ENCODE measurements at regions not wholly inside any gene's neighbourhood (a gene's known extent, or its start where the extent isn't known, plus 50 kb on each side); places are given as distances from the start of the nearest gene placed in this dataset.

DNA sequence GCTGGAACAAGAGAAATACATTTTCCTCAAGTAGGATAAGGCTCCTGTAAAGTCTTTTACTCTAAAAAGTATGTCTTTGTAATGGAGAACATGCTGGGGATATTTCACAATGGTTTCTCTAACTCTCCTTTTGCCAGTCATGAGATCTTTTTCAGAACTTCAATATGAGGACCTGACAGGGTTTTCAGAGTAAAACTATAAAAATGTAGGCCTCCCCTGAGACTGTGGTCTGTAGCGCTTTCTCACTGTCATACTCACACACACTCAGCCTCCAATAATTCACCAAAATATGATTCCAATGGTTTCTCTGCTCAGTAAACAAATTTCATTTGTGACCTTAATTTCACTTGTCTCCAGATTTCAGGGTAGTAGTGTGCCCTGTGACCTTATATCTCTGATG is 440.1 kb upstream of the PTBP2 start:
- Histone ChIP-seq H3K4me3 (no peak overlapping the region), H3K36me3 (no peaks in the 10 kb centered on the region), H3K9me3 (peaks cover 0 to 21% (median 0%) of the 10 kb centered on the region in 3 donors), H3K4me1 (no peaks in the 10 kb centered on the region), H3K27ac (no peak overlapping the region), H3K27me3 (no peaks in the 10 kb centered on the region)
- TF ChIP-seq POLR2A (IDR thresholded peaks at IDR 0.05) (no peak), EP300 (IDR thresholded peaks at IDR 0.05) (no peak), POLR2AphosphoS5 (IDR thresholded peaks at IDR 0.05) (no peak)
- TF ChIP-seq, protein P1, sequence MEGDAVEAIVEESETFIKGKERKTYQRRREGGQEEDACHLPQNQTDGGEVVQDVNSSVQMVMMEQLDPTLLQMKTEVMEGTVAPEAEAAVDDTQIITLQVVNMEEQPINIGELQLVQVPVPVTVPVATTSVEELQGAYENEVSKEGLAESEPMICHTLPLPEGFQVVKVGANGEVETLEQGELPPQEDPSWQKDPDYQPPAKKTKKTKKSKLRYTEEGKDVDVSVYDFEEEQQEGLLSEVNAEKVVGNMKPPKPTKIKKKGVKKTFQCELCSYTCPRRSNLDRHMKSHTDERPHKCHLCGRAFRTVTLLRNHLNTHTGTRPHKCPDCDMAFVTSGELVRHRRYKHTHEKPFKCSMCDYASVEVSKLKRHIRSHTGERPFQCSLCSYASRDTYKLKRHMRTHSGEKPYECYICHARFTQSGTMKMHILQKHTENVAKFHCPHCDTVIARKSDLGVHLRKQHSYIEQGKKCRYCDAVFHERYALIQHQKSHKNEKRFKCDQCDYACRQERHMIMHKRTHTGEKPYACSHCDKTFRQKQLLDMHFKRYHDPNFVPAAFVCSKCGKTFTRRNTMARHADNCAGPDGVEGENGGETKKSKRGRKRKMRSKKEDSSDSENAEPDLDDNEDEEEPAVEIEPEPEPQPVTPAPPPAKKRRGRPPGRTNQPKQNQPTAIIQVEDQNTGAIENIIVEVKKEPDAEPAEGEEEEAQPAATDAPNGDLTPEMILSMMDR (IDR thresholded peaks at IDR 0.05), result no peak
- no peak for ATAC-seq
- 60 to 93% methylated on average over 1 of the region's 1 CpG for WGBS, 2 donors (ENCODE audit: low coverage in 1 of 2)

DNA sequence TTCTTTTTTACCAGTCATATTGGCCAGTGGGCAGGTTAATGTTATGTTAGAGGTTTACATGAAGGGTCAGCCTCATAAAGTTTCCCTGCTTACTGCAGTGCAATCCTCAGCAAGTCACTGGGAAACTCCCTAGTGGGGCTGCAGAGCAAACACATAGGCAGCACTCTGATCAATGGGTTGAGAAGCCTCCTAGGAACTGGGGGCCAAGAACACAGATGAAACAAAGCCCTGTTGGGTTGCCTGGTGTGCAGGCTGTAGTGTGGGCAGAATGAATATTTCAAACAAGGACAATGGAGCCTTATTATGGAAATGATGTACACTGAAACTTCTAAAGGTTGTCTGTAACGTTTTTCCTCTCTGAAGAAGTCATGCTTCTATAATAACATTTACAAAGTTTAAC is 431.6 kb upstream of the PTBP2 start:
- ATAC-seq, result no peak
- Histone ChIP-seq H3K9me3 (peaks cover 0 to 30% (median 0%) of the 10 kb centered on the region in 3 donors), H3K27me3 (no peaks in the 10 kb centered on the region), H3K4me3 (no peak overlapping the region), H3K4me1 (no peaks in the 10 kb centered on the region), H3K27ac (no peak overlapping the region), H3K36me3 (no peaks in the 10 kb centered on the region)
- WGBS, 2 donors (ENCODE audit: low coverage in 1 of 2), result 45 to 86% methylated on average over 1 of the region's 1 CpG
- no peak for TF ChIP-seq POLR2A (IDR thresholded peaks at IDR 0.05)
- TF ChIP-seq, protein P1 (IDR thresholded peaks at IDR 0.05), result no peak

DNA sequence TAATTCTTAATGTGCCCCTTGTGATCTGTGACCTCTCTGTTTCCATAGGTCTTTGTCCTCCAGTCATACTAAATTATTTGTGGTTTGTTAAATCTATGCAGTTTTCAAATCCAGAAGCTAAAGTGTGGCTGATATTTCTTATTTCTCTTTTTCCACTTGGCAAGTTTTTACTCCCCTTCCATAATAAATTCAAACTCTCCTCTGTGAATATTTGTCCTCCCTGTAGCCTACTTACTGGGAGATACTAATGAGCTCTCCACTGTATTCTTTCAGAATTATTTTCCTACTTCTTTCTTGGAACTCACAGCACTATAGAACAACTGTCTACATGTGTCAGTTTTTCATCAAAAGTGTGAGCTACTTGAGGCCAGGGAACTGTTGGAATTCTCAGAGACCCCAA is 430.8 kb upstream of the PTBP2 start:
- Histone ChIP-seq H3K36me3 (no peaks in the 10 kb centered on the region), H3K27ac (no peak overlapping the region), H3K4me1 (no peaks in the 10 kb centered on the region), H3K9me3 (peaks cover 0 to 26% (median 0%) of the 10 kb centered on the region in 3 donors), H3K27me3 (no peaks in the 10 kb centered on the region), H3K4me3 (no peak overlapping the region)
- TF ChIP-seq POLR2AphosphoS5 (IDR thresholded peaks at IDR 0.05) (no peak), POLR2A (IDR thresholded peaks at IDR 0.05) (no peak), EP300 (IDR thresholded peaks at IDR 0.05) (no peak)
- TF ChIP-seq, protein P1 (IDR thresholded peaks at IDR 0.05), result no peak
- no peak for ATAC-seq

DNA sequence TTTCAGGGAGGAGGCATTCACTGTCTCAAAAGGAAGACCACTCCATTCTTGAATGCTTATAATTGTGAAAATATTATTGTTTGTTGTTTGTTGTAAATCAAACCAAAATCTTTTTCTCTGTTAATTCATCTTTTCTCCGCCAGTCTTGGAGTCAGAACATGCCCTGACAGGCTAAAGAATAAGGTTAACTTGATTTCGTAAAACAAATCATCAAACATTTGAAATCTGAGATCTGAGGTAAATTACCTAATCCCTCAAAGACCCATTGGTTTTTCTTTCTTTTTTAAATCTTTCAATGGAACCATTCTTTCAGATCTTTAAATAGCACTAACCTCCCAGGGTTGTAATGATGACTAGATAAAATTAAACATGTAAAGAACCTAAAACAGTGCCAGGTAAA is 430.1 kb upstream of the PTBP2 start:
- Histone ChIP-seq H3K4me1 (no peaks in the 10 kb centered on the region), H3K27ac (no peak overlapping the region), H3K27me3 (no peaks in the 10 kb centered on the region), H3K36me3 (no peaks in the 10 kb centered on the region), H3K4me3 (no peak overlapping the region), H3K9me3 (peaks cover 0 to 22% (median 0%) of the 10 kb centered on the region in 3 donors)
- WGBS, 2 donors (ENCODE audit: low coverage in 1 of 2), result 78 to 86% methylated on average over 2 of the region's 2 CpGs
- ATAC-seq, result no peak
- TF ChIP-seq POLR2AphosphoS5 (IDR thresholded peaks at IDR 0.05), result no peak

DNA sequence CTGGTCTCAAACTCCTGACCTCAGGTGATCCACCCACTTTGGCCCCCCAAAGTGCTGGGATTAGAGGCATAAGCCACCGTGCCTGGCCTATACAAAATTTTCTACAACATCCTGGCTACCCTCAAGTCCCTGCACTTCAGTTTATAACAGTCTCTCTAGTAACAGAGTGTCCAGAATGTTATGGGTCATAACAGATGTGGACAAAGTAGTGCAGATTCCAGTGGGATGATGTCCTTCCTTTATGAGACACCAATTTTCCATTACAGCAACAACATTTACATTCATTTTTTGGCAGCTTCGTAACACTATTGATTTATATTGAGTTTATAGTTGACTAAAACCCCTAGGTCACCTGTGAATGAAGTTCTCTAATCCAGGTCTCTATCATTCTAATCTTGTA is 429.4 kb upstream of the PTBP2 start:
- WGBS, 2 donors (ENCODE audit: low coverage in 1 of 2), result 74 to 83% methylated on average over 2 of the region's 2 CpGs
- H3K27ac ChIP-seq, result no peak overlapping the region
- H3K36me3 ChIP-seq, result no peaks in the 10 kb centered on the region
- H3K4me1 ChIP-seq, result no peaks in the 10 kb centered on the region
- H3K4me3 ChIP-seq, result no peak overlapping the region
- no peaks in the 10 kb centered on the region for H3K27me3 ChIP-seq
- H3K9me3 ChIP-seq, result peaks cover 0 to 16% (median 0%) of the 10 kb centered on the region in 3 donors
- no peak for ATAC-seq
- no peak for TF ChIP-seq EP300 (IDR thresholded peaks at IDR 0.05)
- no peak for TF ChIP-seq POLR2AphosphoS5 (IDR thresholded peaks at IDR 0.05)
- TF ChIP-seq, protein P1 (IDR thresholded peaks at IDR 0.05), result no peak
- TF ChIP-seq POLR2A (IDR thresholded peaks at IDR 0.05), result no peak

DNA sequence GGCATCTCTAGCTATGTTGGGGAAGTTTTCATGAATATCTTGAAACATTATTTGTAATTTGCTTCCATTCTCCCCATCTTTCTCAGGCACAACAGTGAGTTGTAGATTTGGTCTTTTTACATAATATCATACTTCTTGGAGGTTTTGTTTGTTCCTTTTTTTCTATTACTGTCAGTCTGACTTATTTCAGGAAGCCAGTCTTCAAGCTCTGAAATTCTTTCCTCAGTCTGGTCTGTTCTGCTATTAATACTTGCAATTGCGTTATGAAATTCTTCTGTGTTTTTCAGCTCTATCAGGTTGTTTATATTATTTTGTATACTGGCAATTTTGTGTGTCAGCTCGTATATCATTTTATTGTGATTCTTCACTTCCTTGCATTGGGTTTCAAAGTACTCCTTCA is 424.6 kb upstream of the PTBP2 start:
- TF ChIP-seq EP300 (IDR thresholded peaks at IDR 0.05) (no peak), POLR2AphosphoS5 (IDR thresholded peaks at IDR 0.05) (no peak), POLR2A (IDR thresholded peaks at IDR 0.05) (no peak)
- TF ChIP-seq, protein P1 (IDR thresholded peaks at IDR 0.05), result no peak
- no peaks in the 10 kb centered on the region for H3K27me3 ChIP-seq
- H3K36me3 ChIP-seq, result no peaks in the 10 kb centered on the region
- H3K4me1 ChIP-seq, result no peaks in the 10 kb centered on the region
- WGBS, 2 donors (ENCODE audit: low coverage in 1 of 2), result 60 to 100% methylated on average over 2 of the region's 2 CpGs
- ATAC-seq, result no peak
- no peak overlapping the region for H3K27ac ChIP-seq
- H3K9me3 ChIP-seq, result no peaks in the 10 kb centered on the region
- H3K4me3 ChIP-seq, result no peak overlapping the region
